HAP-1 (cell line): ENCODE measurements at regions not wholly inside any gene's neighbourhood (a gene's known extent, or its start where the extent isn't known, plus 50 kb on each side); places are given as distances from the start of the nearest gene placed in this dataset.
A peak's percentile ranks its signal among the peaks of the same experiment; 100 is the strongest.
"Not testable (repeated sequence)": the region's sequence is repeated elsewhere in the genome, so short reads cannot be mapped to it uniquely, and the experiment has no call there.

Source experiments
- DNase-seq, 2 experiments: peaks; one replicate each; pipeline ENCODE4 v3.0.0-alpha.2; 2016 to 2020; ENCODE audit warnings: low spot score in 2 of 2
- H3K27me3 ChIP-seq: fragments of 250-450 bp; sonication (Bioruptor Pico); 2 replicates; pipeline ENCODE4 v1.5.1; 2020; ENCODE audit warnings: low read depth, mild to moderate bottlenecking, moderate library complexity
- H3K36me3 ChIP-seq: fragments of 250-450 bp; sonication (Bioruptor Pico); replicated peaks from 2 replicates; pipeline ENCODE4 v1.5.1; 2020; ENCODE audit warnings: mild to moderate bottlenecking
- H3K4me1 ChIP-seq: fragments of 250-450 bp; sonication (Bioruptor Pico); 2 replicates; pipeline ENCODE4 v1.5.1; 2020; ENCODE audit warnings: mild to moderate bottlenecking
- H3K4me3 ChIP-seq: fragments of 250-450 bp; sonication (Bioruptor Pico); 2 replicates; pipeline ENCODE4 v1.5.1; 2020; ENCODE audit warnings: mild to moderate bottlenecking, moderate library complexity
- H3K9me3 ChIP-seq: fragments of 250-450 bp; sonication (Bioruptor Pico); 2 replicates; pipeline ENCODE4 v1.5.1; 2020; ENCODE audit warnings: mild to moderate bottlenecking, moderate library complexity
- in situ Hi-C: fragments of 300-500 bp; cut with MboI; formaldehyde crosslinking; loops from 3 replicates; pipeline ENCODE4 v1.14.3; 2020; ENCODE audit warnings: low sequenced_read_pairs, inconsistent platforms, mixed read lengths

DNA sequence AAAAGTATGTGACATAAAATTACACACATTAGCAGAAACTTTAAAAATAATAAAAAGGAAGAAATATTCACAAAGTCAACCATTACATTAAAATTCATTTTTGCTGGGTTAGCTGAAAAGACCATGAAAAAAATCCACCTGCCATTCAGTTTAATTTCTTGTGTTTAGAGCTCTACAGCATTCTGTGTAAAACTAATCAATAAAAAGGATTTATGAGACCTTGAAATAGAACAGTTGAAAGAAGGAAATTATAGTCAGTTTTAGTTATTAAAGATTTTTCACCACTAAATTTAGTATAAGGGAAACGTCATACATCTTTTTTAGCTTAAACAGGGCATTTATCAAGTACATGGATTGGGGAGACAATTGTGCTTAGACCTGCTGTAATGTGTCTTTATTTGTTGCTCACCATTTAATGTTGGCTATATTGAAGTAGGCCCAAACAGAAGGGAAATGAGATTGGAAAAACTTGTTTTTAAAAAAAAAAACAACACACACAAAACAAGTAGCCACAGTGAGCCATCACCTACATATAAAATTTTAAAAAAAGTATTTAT, 438.7 kb upstream of the POU3F2 start:
- DNase-seq: no peak
- Histone ChIP-seq H3K4me1 (no peaks in the 10 kb centered on the region), H3K9me3 (no peaks in the 10 kb centered on the region), H3K36me3 (no peaks in the 10 kb centered on the region), H3K4me3 (no peak overlapping the region), H3K27me3 (no peaks in the 10 kb centered on the region)
- in situ Hi-C loops: no loop called here

DNA sequence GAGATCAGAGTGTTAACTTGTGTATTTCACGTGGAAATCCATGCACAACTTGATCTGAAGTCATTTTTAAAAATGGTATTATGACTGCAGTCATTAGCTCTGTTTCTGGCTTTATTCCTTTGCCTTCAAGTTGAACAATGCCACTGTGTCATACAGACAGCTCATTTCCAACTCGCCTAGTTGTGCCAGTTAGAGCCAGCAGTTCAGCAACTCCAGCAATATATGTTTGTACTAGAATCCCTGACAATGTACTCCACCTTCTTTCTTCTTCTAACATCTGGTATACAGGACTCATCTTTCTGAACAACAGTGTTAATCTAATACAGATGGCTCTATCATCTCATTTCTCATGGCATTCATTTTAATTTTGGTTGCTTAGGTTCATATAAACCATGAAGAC, 418.3 kb upstream of the POU3F2 start:
- DNase-seq: no peak
- Histone ChIP-seq H3K9me3 (no peaks in the 10 kb centered on the region), H3K4me3 (no peak overlapping the region), H3K27me3 (no peaks in the 10 kb centered on the region), H3K4me1 (no peaks in the 10 kb centered on the region), H3K36me3 (no peaks in the 10 kb centered on the region)
- in situ Hi-C loops: no loop called here

DNA sequence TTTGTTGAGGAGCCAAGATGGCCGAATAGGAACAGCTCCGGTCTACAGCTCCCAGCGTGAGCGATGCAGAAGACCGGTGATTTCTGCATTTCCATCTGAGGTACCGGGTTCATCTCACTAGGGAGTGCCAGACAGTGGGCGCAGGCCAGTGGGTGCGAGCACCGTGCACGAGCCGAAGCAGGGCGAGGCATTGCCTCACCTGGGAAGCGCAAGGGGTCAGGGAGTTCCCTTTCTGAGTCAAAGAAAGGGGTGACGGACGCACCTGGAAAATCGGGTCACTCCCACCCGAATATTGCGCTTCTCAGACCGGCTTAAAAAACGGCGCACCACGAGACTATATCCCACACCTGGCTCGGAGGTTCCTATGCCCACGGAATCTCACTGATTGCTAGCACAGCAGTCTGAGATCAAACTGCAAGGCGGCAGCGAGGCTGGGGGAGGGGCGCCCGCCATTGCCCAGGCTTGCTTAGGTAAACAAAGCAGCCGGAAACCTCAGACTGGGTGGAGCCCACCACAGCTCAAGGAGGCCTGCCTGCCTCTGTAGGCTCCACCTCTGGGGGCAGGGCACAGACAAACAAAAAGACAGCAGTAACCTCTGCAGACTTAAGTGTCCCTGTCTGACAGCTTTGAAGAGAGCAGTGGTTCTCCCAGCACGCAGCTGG, 417.7 kb upstream of the POU3F2 start:
- H3K4me3 ChIP-seq, H3K4me1 ChIP-seq, H3K9me3 ChIP-seq, in situ Hi-C loops, H3K27me3 ChIP-seq, H3K36me3 ChIP-seq: not testable (repeated sequence)
- DNase-seq: peak in 1 of 2 experiments; percentile 30

DNA sequence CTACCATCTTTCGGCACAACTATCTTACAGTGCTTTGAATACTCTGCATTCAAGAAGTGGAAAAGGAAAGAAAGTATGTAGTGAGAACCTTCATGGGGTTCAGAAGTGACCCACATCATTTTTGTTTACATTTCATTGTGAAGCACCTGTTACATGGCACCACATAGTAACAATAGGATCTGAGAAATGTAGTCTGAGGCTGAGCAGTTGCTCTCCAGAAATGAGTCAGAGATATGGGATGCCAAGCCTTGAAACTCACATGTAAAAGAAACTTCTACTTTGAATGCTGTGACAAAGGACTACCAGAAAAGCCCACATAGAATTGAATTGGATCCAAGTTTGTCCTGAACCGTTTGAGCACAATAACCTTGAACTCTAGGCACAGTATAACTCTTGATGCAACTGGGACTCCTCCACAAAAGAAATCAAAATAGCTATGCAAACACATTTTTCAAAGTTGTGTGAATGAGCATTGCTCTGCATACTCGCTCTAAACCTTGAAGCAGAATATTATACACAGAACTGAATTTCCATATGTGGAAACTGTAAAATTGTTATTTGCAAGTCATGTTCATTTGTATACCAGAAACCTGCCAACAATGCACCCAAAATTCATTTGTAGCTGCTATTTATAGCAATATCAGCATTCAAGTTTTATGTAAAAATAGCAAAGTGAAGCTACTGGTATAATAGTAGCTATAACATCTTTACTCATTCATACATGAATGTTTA, 400.9 kb upstream of the POU3F2 start:
- H3K4me3 ChIP-seq: no peak overlapping the region
- in situ Hi-C loops: no loop called here
- DNase-seq: no peak
- no peaks in the 10 kb centered on the region for H3K9me3 ChIP-seq
- no peaks in the 10 kb centered on the region for H3K4me1 ChIP-seq
- no peaks in the 10 kb centered on the region for H3K27me3 ChIP-seq
- H3K36me3 ChIP-seq: no peaks in the 10 kb centered on the region

DNA sequence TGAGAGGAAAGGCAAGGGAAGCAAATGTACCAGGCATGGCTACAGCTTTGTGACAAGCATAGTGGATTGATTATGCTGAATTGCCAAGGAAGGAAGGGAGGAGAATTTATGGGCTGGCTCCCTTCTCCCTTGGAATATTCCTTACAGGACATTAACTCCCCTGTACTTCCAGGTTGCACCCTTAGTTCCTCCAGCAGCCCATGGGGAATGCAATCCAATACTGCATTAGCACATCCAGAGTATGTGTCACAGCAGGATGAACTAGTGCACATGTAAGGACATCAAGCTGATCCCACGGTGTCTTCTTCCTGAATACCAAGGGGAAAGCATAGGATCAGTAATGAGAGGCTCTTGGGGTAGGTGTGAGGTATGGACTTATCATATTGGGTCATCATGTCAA, 390.7 kb upstream of the POU3F2 start:
- Histone ChIP-seq H3K9me3 (no peaks in the 10 kb centered on the region), H3K4me1 (no peaks in the 10 kb centered on the region), H3K36me3 (no peaks in the 10 kb centered on the region), H3K27me3 (no peaks in the 10 kb centered on the region), H3K4me3 (no peak overlapping the region)
- DNase-seq: no peak
- in situ Hi-C loops: no loop called here

DNA sequence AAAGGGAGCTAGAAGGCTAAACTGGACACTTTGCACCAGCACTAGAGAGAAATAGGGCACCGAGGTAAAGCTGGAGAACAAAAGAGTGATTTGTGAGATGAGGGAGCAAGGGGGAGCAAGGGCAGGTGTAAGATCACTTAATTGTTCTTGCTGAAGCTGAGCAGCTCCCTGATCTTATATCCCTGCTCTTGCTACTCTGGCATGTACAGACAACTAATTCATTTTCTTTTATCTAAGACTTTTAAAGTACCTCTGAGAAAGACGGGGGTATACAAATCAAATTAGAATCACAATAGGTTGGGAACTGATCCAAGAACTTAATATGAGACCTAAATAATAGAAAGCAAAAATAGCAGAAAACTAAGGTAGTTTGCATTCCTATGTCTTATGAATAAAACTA, 381.7 kb upstream of the POU3F2 start:
- peak; percentile 46 to 95 for DNase-seq
- Histone ChIP-seq H3K9me3 (no peaks in the 10 kb centered on the region), H3K36me3 (no peaks in the 10 kb centered on the region), H3K4me3 (no peak overlapping the region), H3K4me1 (peaks cover 14% of the 10 kb centered on the region), H3K27me3 (no peaks in the 10 kb centered on the region)
- in situ Hi-C loops: loop anchor here (25.0 kb wide), 1 partner anchor 385 kb away; the partner anchor contains the start of gene POU3F2

DNA sequence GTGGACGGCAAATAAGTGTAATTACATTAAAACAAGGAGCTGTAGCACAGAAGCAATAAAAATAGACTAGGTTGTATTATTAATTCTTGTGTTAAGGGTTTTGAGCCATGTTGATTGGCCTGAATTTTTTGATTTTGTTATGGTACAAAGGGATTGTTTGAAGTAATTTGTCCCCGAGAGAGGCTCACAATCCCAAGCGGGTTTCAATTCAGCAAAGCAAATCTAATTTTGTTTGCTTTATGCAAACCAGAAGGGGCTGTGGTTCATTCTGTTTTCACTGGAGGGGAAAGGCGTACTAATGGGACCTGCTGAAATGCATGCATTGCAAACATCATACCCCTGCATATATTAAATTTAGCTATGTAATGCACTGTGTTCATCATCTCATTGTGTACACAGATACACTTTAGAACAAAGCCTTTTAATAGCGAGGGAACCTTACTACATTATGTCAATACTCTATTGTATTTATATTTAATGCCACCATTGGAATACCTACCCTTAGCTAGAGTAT, 379.5 kb upstream of the POU3F2 start:
- H3K4me1 ChIP-seq: peaks cover 14% of the 10 kb centered on the region
- in situ Hi-C loops: loop anchor here (25.0 kb wide), 1 partner anchor 382 kb away; the partner anchor contains the start of gene POU3F2
- no peaks in the 10 kb centered on the region for H3K27me3 ChIP-seq
- H3K9me3 ChIP-seq: no peaks in the 10 kb centered on the region
- DNase-seq: no peak
- no peaks in the 10 kb centered on the region for H3K36me3 ChIP-seq
- no peak overlapping the region for H3K4me3 ChIP-seq

DNA sequence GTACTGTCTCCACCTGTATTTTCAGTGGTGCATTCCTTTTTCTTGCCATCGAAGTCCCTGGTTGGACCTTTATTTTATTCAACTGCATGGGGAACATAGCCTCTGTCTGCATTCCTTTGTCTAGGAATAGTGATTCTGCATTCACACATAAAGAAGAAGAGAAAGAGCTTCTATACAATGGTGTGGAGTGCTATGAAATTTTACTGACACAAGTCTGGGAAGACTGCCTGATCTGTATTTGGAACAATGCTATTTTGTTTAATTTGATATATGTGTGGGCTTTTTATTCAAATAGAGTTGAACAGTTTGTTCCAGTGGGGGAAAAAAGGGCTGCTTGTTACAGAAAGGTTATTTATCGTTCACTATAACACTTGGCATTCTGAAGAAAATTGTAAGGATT, 375.7 kb upstream of the POU3F2 start:
- no peaks in the 10 kb centered on the region; the same call in 1 of the 2 replicates for H3K4me1 ChIP-seq
- H3K9me3 ChIP-seq: no peaks in the 10 kb centered on the region
- DNase-seq: no peak
- no peaks in the 10 kb centered on the region for H3K27me3 ChIP-seq
- H3K36me3 ChIP-seq: no peaks in the 10 kb centered on the region
- no peak overlapping the region for H3K4me3 ChIP-seq
- in situ Hi-C loops: loop anchor here (25.0 kb wide), 1 partner anchor 379 kb away; the partner anchor contains the start of gene POU3F2

DNA sequence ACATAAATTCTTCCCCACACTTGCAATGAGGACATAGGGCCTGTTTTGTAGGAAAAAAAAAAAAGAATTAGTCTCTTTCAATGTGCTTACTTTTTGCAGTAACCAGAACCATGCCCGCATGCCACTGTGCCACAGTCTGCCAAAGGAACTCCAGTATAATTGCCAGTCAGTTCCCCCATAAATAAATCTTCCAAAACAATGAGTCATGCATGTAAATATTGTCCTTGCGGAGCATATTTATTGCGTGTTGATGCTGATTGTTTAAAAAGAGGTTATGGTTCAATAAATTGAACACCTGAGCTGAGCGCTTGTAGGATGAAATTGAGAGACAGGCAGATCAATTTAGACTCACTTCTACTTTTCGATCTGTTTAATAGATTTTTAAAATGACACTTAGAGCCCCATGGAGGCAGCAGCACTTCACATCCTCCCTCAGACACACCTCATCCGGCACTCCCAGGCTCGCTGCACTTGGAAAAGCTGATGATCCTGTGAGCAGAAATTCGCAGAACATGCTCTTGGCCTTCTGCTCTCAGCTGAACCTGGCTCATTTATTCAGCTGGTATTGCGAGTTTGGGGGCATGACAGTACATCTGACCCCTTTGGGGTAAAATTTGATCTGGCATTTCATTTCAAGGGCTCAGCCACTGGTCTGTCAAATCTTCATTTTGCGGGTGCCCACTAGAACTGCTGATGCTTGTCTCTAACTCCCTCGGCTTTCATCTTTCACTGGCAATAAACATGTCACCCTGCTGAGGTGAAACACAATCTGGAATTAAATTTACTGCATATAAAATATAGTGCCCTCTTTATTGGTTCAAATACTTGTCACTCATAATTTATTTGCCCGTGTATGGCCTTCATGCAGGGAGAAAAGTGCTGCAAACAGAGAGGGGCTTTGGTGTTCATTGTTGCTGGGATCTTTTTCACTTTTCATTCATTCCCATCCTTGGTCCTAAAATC, 371.1 kb upstream of the POU3F2 start:
- Histone ChIP-seq H3K27me3 (peaks cover 12% of the 10 kb centered on the region; the same call in 1 of the 2 replicates), H3K9me3 (no peaks in the 10 kb centered on the region), H3K36me3 (no peaks in the 10 kb centered on the region), H3K4me1 (no peaks in the 10 kb centered on the region), H3K4me3 (no peak overlapping the region)
- no peak for DNase-seq
- in situ Hi-C loops: loop anchor here (25.0 kb wide), 1 partner anchor 374 kb away; the partner anchor contains the start of gene POU3F2

DNA sequence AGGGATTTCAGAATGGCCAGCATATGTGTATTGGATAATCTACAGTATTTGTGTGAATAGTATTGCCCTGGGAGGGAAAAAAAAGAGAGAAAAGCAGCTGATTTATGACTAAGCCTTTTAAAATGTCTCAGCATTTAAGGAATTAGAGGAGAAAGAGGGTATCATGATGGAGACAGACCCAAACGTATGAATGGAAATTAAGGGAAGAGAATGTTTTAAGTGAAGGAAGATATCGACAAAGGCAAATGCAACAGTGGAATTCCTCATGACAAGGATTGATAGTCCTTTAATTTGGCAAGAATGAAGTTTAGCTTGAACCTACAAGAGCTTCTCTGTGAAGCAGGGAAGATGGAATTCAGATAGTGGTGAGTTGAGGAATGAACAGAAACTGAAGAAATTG, 367.3 kb upstream of the POU3F2 start:
- Histone ChIP-seq H3K36me3 (no peaks in the 10 kb centered on the region), H3K4me1 (no peaks in the 10 kb centered on the region), H3K9me3 (no peaks in the 10 kb centered on the region), H3K27me3 (peaks cover 12% of the 10 kb centered on the region; the same call in 1 of the 2 replicates), H3K4me3 (no peak overlapping the region)
- in situ Hi-C loops: loop anchor here (25.0 kb wide), 1 partner anchor 370 kb away; the partner anchor contains the start of gene POU3F2
- no peak for DNase-seq

DNA sequence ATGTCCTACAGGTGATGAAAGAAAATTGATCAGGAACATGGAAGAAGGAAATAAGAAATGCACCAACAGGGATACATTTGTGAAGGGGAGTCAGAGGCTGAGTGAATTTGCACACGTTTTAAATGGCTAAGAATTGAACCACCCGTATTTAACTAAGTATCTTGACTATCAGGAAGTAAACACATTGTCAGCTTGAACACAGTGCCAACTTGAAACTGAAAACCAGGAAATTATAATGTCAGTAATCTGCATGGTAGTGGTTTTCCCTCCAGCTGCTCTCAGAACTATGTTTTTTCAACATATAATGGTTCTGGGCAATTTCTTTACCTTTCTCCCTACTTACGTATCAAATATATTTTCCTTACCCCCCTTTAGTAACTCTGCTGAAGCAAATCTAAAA, 366.5 kb upstream of the POU3F2 start:
- no peak for DNase-seq
- in situ Hi-C loops: loop anchor here (25.0 kb wide), 1 partner anchor 369 kb away; the partner anchor contains the start of gene POU3F2
- H3K36me3 ChIP-seq: no peaks in the 10 kb centered on the region
- no peaks in the 10 kb centered on the region for H3K4me1 ChIP-seq
- peaks cover 12% of the 10 kb centered on the region; the same call in 1 of the 2 replicates for H3K27me3 ChIP-seq
- no peaks in the 10 kb centered on the region for H3K9me3 ChIP-seq
- no peak overlapping the region for H3K4me3 ChIP-seq

DNA sequence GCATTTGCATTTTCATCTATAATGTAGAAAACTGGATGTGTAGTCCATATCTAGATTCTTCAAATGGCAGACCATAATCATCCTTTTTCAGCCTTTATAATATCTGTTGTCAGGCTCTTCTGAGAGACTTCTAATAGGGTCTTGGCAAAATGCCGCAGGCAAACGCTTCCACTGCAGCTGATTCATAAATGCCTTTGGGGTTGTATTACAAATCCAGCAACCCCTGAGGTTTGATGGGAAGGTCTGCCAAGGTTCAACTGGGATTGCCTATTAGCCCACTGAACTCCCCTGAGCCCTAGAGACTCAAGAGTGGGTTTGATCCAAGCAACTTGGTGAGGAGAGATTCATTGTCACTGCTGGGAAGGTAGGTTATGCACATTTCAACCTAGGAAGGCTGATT, 365.2 kb upstream of the POU3F2 start:
- in situ Hi-C loops: loop anchor here (25.0 kb wide), 1 partner anchor 368 kb away; the partner anchor contains the start of gene POU3F2
- Histone ChIP-seq H3K9me3 (no peaks in the 10 kb centered on the region), H3K36me3 (no peaks in the 10 kb centered on the region), H3K4me1 (no peaks in the 10 kb centered on the region), H3K4me3 (no peak overlapping the region), H3K27me3 (peaks cover 12% of the 10 kb centered on the region; the same call in 1 of the 2 replicates)
- DNase-seq: no peak

DNA sequence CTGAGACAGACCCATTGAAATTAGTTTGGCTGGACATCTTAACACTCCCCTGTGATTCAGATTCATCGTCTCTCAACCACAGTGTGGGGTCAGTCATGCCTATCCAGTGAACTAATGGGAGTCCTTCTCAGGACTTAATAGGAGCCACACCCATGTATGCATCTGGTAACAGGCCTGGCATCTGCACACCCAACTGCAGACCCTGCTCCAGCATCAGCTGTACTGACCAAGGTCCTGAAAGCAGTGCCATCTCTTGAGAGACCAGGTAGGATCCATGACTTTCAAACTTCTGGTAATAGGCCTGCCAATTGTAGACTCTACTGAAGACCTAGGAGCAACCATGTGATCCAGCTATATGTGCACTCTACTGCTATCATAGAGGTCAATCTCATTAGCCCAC, 363.6 kb upstream of the POU3F2 start:
- no peak for DNase-seq
- H3K9me3 ChIP-seq: no peaks in the 10 kb centered on the region
- H3K4me1 ChIP-seq: no peaks in the 10 kb centered on the region
- no peak overlapping the region for H3K4me3 ChIP-seq
- in situ Hi-C loops: loop anchor here (25.0 kb wide), 1 partner anchor 366 kb away; the partner anchor contains the start of gene POU3F2
- no peaks in the 10 kb centered on the region for H3K36me3 ChIP-seq
- H3K27me3 ChIP-seq: peaks cover 12% of the 10 kb centered on the region; the same call in 1 of the 2 replicates
